ENCODE measurements at regions not wholly inside any gene's neighbourhood (a gene's known extent, or its start where the extent isn't known, plus 50 kb on each side); places are given as distances from the start of the nearest gene placed in this dataset.

DNA sequence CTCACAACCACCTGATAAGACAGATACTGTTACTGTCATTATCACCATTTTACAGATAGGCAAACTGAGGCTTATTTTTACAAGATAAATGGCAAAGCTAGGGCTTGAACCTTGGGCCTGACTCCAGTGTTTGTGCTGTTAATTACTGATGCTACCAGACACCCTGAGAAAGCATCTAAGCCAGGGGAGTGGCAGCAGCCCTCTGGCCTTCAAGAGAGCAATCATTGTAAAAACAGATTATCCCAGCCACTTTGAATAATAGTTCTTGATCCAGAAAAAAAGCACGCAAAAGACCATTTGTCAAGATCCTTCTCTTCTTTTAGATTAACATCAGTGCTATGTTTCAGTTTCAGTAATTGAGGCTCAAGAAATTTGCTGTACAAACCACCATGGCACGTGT, 109.5 kb downstream of the PLCE1 start:
- Histone ChIP-seq H3K9me2 (ENCODE audit: insufficient read depth) (no peaks in the 10 kb centered on the region), H2AFZ (no peak overlapping the region), H3K36me3 (ENCODE audit: low read depth) (no peaks in the 10 kb centered on the region), H3K79me2 (ENCODE audit: insufficient read depth) (no peaks in the 10 kb centered on the region), H3K4me2 (ENCODE audit: unreplicated experiment) (no peak overlapping the region), H3K27me3 (replicated peaks; ENCODE audit: insufficient read depth) (no peaks in the 10 kb centered on the region), H3K27ac (no peak overlapping the region), H3K9ac (no peak overlapping the region), H3K4me1 (ENCODE audit: insufficient read depth) (peaks cover 4% of the 10 kb centered on the region), H3K4me3 (no peak overlapping the region), H4K20me1 (ENCODE audit: insufficient read depth) (no peaks in the 10 kb centered on the region), H3K9me3 (ENCODE audit: low read depth) (no peaks in the 10 kb centered on the region), H3F3A (ENCODE audit: insufficient read depth) (peaks cover 4% of the 10 kb centered on the region; the same call in 1 of the 2 replicates)
- in situ Hi-C loops (cut with MboI) = no loop called here
- TF ChIP-seq EZH2phosphoT487 (IDR thresholded peaks at IDR 0.05; ENCODE audit: insufficient read depth, low read depth) = no peak
- no peak for TF ChIP-seq EZH2 (IDR thresholded peaks at IDR 0.05; ENCODE audit: insufficient read depth, poor library complexity, severe bottlenecking)
- no peak for DNase-seq
- WGBS, 2 experiments (ENCODE audit: low coverage in 1 of 2, low lambda C conversion rate in 2 of 2, missing lambda C conversion rate in 2 of 2) = 86 to 95% methylated on average over 2 of the region's 2 CpGs

DNA sequence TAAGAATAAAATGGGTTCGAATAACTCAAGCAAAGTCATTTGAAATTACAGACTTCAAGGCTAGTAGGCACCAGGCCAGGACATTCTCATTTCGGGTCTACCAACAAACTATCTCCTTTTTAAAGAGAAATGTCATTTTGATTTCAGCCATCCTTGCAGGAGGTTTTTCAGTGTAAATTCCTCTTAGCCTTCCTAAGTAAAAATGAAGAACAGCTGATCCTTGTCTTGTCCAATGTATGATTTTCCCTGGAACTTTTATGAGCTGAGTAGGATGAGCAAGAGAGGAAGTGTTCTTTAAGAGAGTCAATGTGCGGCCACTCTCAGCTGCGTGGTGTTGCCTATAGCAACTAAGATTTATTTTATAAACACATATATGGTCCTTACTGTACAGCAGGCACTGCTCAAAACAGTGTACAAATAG, 110.1 kb downstream of the PLCE1 start:
- Histone ChIP-seq H4K20me1 (ENCODE audit: insufficient read depth) (no peaks in the 10 kb centered on the region), H3K79me2 (ENCODE audit: insufficient read depth) (no peaks in the 10 kb centered on the region), H3K36me3 (ENCODE audit: low read depth) (no peaks in the 10 kb centered on the region), H3K9me3 (ENCODE audit: low read depth) (no peaks in the 10 kb centered on the region), H3K4me2 (ENCODE audit: unreplicated experiment) (no peak overlapping the region), H3K27me3 (replicated peaks; ENCODE audit: insufficient read depth) (no peaks in the 10 kb centered on the region), H3K4me1 (ENCODE audit: insufficient read depth) (peaks cover 9% of the 10 kb centered on the region), H3K27ac (no peak overlapping the region), H3K4me3 (no peak overlapping the region), H3K9ac (no peak overlapping the region), H2AFZ (no peak overlapping the region), H3K9me2 (ENCODE audit: insufficient read depth) (no peaks in the 10 kb centered on the region), H3F3A (ENCODE audit: insufficient read depth) (peaks cover 8% of the 10 kb centered on the region)
- 63 to 64% methylated on average over 4 of the region's 4 CpGs for WGBS, 2 experiments (ENCODE audit: low coverage in 1 of 2, low lambda C conversion rate in 2 of 2, missing lambda C conversion rate in 2 of 2)
- TF ChIP-seq EZH2 (IDR thresholded peaks at IDR 0.05; ENCODE audit: insufficient read depth, poor library complexity, severe bottlenecking) (no peak), EZH2phosphoT487 (IDR thresholded peaks at IDR 0.05; ENCODE audit: insufficient read depth, low read depth) (no peak)
- in situ Hi-C loops (cut with MboI) = no loop called here
- DNase-seq = peak; percentile 26

- Histone ChIP-seq H3K9ac (no peak overlapping the region), H3K27me3 (replicated peaks; ENCODE audit: insufficient read depth) (no peaks in the 10 kb centered on the region), H3K4me3 (no peak overlapping the region), H3K36me3 (ENCODE audit: low read depth) (no peaks in the 10 kb centered on the region), H3K9me2 (ENCODE audit: insufficient read depth) (no peaks in the 10 kb centered on the region), H3K4me1 (ENCODE audit: insufficient read depth) (peaks cover 12% of the 10 kb centered on the region), H3F3A (ENCODE audit: insufficient read depth) (peaks cover 15% of the 10 kb centered on the region), H4K20me1 (ENCODE audit: insufficient read depth) (no peaks in the 10 kb centered on the region), H3K79me2 (ENCODE audit: insufficient read depth) (no peaks in the 10 kb centered on the region), H2AFZ (no peak overlapping the region), H3K4me2 (ENCODE audit: unreplicated experiment) (no peak overlapping the region), H3K27ac (no peak overlapping the region), H3K9me3 (ENCODE audit: low read depth) (no peaks in the 10 kb centered on the region)
- in situ Hi-C loops (cut with MboI) = no loop called here
- no peak for DNase-seq
- TF ChIP-seq EZH2 (IDR thresholded peaks at IDR 0.05; ENCODE audit: insufficient read depth, poor library complexity, severe bottlenecking) = no peak
- no peak for TF ChIP-seq EZH2phosphoT487 (IDR thresholded peaks at IDR 0.05; ENCODE audit: insufficient read depth, low read depth)
- WGBS, 2 experiments (ENCODE audit: low coverage in 1 of 2, low lambda C conversion rate in 2 of 2, missing lambda C conversion rate in 2 of 2) = 90 to 91% methylated on average over 7 of the region's 7 CpGs
Measured at GRCh38 chr10:94104316-94105000, 110.7 kb downstream of the PLCE1 start.

DNA sequence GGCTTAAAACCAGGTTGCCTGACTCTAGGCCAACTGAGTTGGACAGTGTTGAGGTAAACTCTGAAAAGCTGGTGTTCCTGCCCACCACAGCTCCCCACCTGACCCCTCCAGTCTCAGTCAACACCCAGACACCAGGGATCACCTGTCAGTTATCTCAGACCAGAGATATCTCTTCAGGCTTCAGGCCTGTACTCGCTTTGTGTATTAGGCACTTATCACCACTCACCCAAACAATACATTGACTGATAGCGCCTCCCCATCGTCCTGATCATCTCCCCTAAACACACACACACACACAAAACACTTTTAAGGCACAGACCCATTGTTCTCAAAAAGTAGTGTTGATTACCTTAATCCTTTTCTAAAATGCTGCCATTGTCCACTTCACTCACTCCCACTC, 111.5 kb downstream of the PLCE1 start:
- no peaks in the 10 kb centered on the region for H3K9me2 ChIP-seq (ENCODE audit: insufficient read depth)
- no peaks in the 10 kb centered on the region for H4K20me1 ChIP-seq (ENCODE audit: insufficient read depth)
- H3K4me3 ChIP-seq = no peak overlapping the region
- no peak for DNase-seq
- no peak for TF ChIP-seq EZH2 (IDR thresholded peaks at IDR 0.05; ENCODE audit: insufficient read depth, poor library complexity, severe bottlenecking)
- no peak for TF ChIP-seq EZH2phosphoT487 (IDR thresholded peaks at IDR 0.05; ENCODE audit: insufficient read depth, low read depth)
- H2AFZ ChIP-seq = no peak overlapping the region
- in situ Hi-C loops (cut with MboI) = no loop called here
- H3K27me3 ChIP-seq (replicated peaks; ENCODE audit: insufficient read depth) = no peaks in the 10 kb centered on the region
- H3K9me3 ChIP-seq (ENCODE audit: low read depth) = no peaks in the 10 kb centered on the region
- 93 to 100% methylated on average over 3 of the region's 3 CpGs for WGBS, 2 experiments (ENCODE audit: low coverage in 1 of 2, low lambda C conversion rate in 2 of 2, missing lambda C conversion rate in 2 of 2)
- no peak overlapping the region for H3K27ac ChIP-seq
- no peak overlapping the region for H3K9ac ChIP-seq
- H3F3A ChIP-seq (ENCODE audit: insufficient read depth) = peaks cover 15% of the 10 kb centered on the region
- peaks cover 12% of the 10 kb centered on the region for H3K4me1 ChIP-seq (ENCODE audit: insufficient read depth)
- no peaks in the 10 kb centered on the region for H3K79me2 ChIP-seq (ENCODE audit: insufficient read depth)
- H3K4me2 ChIP-seq (ENCODE audit: unreplicated experiment) = no peak overlapping the region
- no peaks in the 10 kb centered on the region for H3K36me3 ChIP-seq (ENCODE audit: low read depth)

Measured in GM23248 (cell line).